HG02763 (cell line): ENCODE measurements at regions not wholly inside any gene's neighbourhood (a gene's known extent, or its start where the extent isn't known, plus 50 kb on each side); places are given as distances from the start of the nearest gene placed in this dataset.

Source experiments
- ATAC-seq: cut with Tn5 transposase; IDR thresholded peaks from one replicate; pipeline ENCODE4 v1.9.1; 2021; ENCODE audit warnings: mild to moderate bottlenecking, moderate library complexity; ENCODE audit not compliant: unreplicated experiment

DNA sequence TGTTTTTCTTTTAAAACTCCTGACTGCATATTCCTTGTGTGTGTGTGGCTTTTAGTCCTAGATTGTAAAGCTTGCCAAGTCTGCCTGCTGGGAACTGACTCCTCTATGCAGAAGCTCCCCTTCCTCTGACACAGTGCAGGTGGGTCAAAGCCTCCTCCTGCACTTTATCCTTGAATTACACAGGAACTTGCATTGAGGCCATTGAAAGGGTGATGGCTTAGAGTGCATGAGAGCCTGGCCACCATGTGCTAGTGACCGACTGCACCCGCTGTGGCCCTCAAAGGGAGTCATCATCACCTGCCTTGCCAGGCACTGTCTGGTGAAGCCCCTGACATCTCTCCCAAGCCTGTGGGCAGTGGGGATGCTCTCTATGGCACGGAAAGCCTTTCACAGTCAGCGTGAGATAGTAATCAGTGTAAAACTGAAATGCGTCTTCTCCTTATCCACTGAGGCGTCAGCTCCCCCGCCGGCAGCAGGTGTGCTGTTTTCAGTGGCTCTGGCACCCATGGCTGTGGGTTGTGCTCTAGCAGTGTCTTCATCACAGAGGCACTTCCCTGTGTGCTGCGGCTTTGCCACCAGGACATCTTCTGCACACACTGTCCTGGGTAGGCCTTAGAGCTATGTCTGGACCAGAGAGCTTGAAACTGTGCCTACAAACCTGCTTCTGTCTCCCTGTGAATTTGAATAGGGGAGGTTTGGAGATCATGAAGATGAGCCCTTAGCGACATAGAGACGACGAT, 87.9 kb downstream of the THBS2 start:
- ATAC-seq = no peak

- ATAC-seq = no peak
Measured at GRCh38 chr6:169164986-169165385, 88.7 kb downstream of the THBS2 start.

GRCh38 chr6:169164451-169164850, 89.2 kb downstream of the THBS2 start:
- no peak for ATAC-seq

DNA sequence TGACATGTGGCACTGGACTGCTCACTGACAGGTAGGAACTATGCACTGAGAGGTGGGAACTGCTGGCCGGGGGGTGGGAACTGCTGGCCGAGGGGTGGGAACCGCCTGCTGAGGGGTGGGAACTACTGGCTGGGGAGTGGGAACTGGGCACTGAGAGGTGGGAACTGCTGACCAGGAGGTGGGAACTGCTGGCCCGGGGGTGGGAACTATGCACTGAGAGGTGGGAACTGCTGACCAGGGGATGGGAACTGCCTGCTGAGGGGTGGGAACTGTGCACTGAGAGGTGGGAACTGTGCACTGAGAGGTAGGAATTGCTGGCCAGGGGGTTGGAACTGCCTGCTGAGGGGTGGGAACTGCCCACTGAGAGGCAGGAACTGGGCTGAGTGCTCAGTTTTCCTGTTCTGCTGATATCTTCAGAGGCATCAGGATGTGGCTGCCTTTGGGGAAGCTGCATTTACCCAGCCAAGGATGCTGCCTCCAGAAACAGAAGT, 90.2 kb downstream of the THBS2 start:
- ATAC-seq = no peak

DNA sequence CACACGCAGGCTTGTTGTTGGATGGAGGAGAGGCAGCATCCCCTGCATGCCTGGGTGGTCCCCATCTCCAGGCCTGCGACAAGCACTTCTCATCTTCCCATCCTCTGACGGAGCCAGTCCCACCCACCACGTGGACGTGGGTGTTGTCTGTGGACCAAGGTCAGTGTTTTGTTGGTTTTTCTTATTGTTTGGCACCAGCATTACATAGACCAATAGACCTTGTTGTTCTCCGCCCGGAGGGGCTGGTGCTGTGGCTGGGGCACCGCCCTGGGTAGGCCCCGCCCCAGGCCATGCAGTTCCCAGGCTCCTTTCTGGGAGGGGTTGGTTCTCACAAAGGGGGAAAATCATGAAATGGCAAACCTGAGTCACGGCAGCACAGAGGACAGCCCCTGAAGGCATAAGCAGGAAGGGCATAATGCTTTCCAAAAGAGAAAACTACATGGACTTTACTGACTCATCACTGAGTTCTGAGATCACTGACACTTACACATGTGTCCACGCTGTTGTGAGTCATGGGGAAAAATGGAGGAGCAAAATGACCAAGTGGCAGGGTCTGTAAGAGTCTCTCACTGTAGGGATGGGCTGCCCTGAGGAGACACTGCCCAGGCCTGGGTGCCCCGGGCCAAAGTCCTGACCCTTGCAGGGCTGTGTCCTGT, 90.8 kb downstream of the THBS2 start:
- no peak for ATAC-seq

GRCh38 chr6:169162249-169162648, 91.4 kb downstream of the THBS2 start:
- no peak for ATAC-seq

GRCh38 chr6:169161572-169162167, 92.0 kb downstream of the THBS2 start:
- ATAC-seq = no peak

- ATAC-seq = no peak
Measured at GRCh38 chr6:169160855-169161560, 92.6 kb downstream of the THBS2 start.

DNA sequence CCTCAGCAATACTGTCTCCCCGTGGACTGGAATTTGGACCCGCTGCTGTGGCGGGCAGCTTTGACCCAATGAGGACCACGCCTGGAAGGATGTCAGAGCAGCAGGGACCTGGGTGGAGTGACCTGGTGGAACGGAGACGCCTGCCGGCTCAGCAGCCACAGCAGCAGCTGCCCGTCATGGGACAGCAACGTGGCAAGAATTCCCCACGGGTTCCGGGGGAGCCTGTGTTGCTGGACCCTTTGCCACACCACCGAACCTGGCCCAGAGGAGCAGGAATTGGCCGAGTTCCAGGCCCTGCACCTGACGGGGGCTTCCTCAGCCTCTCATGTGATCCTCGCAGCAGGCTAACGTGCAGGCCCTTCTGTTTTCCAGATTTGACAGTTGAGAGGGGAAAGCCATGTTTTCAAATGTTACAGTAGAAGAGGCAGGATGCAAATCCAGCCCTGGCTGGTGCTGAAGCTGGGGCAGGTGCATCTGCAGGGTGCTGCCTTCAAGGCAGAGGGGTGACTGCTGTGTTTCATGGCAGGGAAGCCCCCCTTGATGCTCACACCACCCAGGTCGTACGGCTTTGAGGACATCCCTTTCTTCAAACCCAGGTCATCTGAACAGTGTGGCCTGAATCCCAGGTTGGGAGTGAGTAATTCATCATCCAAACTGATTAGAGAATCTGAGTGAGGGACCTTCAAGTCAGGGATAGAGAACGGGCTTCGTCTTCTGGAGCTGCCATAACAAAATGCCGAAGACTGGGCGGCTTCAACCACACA, 93.4 kb downstream of the THBS2 start:
- ATAC-seq = no peak

DNA sequence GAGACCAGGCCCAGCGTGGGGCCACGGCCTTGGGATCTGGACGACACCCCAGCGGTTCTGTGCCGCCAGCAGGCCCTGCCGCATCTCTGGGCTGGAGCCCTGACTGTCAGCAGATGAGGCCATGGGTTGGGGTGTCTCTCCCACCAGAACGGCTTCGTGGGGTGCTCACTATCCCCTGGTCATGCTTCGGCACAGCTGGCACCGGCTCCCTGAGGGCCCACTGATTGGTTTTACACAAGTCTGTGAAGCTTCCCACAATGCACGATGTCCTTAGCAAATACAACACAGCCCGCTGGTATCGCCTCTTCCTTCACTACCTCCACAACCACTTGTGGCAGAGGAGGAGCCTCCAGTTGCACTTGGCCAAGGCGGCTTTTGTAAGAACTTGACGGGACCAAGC, 94.3 kb downstream of the THBS2 start:
- no peak for ATAC-seq

- no peak for ATAC-seq
Measured at GRCh38 chr6:169158691-169159090, 95.0 kb downstream of the THBS2 start.

DNA sequence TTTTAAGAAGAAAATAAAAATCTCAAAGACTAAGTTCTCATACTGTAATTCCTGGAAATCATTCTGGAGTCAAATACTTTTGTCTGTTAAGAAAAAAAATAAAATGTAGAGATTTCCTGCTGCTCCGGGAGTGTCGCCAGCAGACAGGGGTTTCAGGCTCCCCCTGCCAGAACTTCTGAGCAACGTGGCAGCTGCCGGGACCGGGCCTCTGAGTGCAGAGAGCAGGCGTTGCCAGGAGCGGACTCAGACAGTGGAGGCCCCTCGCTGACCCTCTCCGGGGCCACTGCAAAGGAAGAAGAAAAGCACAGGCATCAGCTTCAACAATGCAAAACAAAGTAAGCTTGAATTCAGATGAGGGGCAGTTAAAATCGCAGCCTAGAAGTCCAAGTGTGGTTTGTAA, 95.5 kb downstream of the THBS2 start:
- ATAC-seq = no peak

GRCh38 chr6:169157197-169158148, 96.2 kb downstream of the THBS2 start:
- no peak for ATAC-seq

DNA sequence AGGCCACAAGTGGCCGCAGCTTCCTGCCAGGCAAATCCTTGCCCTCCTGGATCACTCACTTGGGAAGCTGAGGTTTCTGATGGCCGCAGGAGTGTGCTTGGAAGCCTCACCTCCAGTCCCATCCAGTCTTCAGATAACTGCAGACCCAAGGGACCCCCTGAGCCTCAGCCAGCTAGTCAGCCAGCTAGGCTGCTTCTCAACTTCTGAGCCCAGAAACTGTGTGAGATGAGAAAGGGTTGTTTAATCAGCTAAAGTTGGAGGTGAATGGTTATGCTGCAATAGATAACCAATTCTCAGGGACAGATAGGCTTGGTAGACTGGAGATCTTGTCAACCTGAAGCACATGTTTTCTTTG, 96.9 kb downstream of the THBS2 start:
- ATAC-seq = no peak

DNA sequence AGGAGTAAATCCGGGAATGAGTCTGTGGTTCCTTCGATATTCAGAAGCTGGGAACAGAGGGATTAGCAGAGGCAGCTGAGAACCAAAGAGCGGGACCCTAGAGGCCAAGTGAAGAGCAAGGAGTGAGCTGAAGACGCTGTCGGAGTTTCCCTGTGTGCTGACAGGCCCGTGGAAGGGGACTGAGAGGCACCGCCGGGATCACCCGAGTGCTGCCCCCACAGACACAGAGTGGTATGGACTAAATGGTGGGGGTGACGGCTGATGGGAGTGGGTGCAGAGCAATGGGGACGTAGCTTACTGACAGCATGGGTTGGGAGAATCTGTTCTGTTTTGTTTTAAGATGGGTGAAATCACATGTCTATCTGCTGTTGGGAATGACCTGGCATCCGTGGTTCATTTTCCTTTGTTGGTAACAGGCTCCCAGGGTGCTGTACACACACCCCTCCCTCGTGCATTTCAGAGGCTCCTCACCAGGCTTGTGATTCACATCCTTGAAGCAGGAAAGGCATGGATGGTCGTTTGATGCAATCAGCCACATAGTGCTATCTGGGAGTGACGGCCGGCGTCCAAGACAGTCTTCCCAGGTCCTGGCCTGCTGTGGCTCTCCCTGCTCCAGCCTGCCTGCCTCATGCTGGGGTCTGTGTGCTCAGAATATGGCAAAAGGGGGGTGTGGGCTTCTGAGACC, 97.4 kb downstream of the THBS2 start:
- ATAC-seq = no peak

- no peak for ATAC-seq
Measured at GRCh38 chr6:169155481-169155880, 98.2 kb downstream of the THBS2 start.

DNA sequence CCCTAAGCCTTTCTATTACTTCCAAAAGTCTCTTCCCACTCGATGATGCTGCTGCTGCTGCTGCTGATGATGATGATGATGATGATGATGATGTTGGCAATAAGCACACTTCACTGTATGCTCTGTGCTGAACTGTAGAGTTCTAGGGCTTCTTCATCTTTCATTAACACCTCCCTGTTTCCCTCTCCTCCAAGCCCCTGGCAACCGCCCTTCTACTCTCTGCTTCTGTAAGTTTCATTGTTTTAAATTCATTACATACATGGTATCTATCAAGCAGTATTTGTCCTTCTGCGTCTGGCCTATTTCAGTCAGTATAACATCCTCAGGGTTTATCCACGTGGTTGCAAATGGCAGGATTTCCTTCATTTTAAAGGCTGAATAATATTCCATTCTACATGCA, 100.2 kb downstream of the THBS2 start:
- no peak for ATAC-seq

DNA sequence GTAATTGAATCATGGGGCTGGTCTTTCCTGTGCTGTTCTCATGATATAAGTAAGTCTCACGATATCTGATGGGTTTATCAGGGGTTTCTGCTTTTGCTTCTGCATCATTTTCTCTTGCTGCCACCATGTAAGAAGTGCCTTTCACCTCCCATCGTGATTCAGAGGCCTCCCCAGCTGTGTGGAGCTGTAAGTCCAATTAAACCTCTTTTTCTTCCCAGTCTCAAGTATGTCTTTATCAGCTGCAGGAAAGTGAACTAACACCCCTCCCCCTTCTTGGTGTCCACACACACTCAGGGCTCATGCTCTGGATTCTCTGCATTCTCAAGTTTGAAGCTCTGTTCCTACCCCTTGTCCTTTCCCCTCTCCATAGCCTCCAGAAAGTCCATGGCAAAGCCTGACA, 107.1 kb downstream of the THBS2 start:
- ATAC-seq = no peak

- no peak for ATAC-seq
Measured at GRCh38 chr6:169145991-169146501, 107.6 kb downstream of the THBS2 start.
